GM19463 (cell line): ENCODE measurements at regions not wholly inside any gene's neighbourhood (a gene's known extent, or its start where the extent isn't known, plus 50 kb on each side); places are given as distances from the start of the nearest gene placed in this dataset.
"Not testable (repeated sequence)": the region's sequence is repeated elsewhere in the genome, so short reads cannot be mapped to it uniquely, and the experiment has no call there.

Experiments used
- ATAC-seq: cut with Tn5 transposase; IDR thresholded peaks from one replicate; pipeline ENCODE4 v1.9.1; 2021; ENCODE audit warnings: mild to moderate bottlenecking, moderate library complexity; ENCODE audit not compliant: unreplicated experiment

- no peak for ATAC-seq
Measured at GRCh38 chr15:20272422-20273184, 269.0 kb downstream of the GOLGA6L6 start.

- ATAC-seq, result no peak
Measured at GRCh38 chr15:20271647-20272046, 270.0 kb downstream of the GOLGA6L6 start.

- not testable (repeated sequence) for ATAC-seq
Measured at GRCh38 chr15:20269956-20270355, 271.6 kb downstream of the GOLGA6L6 start.

- not testable (repeated sequence) for ATAC-seq
Measured at GRCh38 chr15:20267996-20268395, 273.6 kb downstream of the GOLGA6L6 start.

- ATAC-seq, result not testable (repeated sequence)
Measured at GRCh38 chr15:20267051-20267730, 274.4 kb downstream of the GOLGA6L6 start.

GRCh38 chr15:20265710-20266109 lies 275.9 kb downstream of the GOLGA6L6 start:
- not testable (repeated sequence) for ATAC-seq

GRCh38 chr15:20261321-20262280 lies 280.0 kb downstream of the GOLGA6L6 start:
- not testable (repeated sequence) for ATAC-seq

- not testable (repeated sequence) for ATAC-seq
Measured at GRCh38 chr15:20260650-20261049, 280.9 kb downstream of the GOLGA6L6 start.

GRCh38 chr15:20259559-20260190 lies 281.9 kb downstream of the GOLGA6L6 start:
- not testable (repeated sequence) for ATAC-seq

- not testable (repeated sequence) for ATAC-seq
Measured at GRCh38 chr15:20256394-20256793, 285.2 kb downstream of the GOLGA6L6 start.

GRCh38 chr15:20255641-20256040 lies 286.0 kb downstream of the GOLGA6L6 start:
- ATAC-seq, result not testable (repeated sequence)

- ATAC-seq, result not testable (repeated sequence)
Measured at GRCh38 chr15:20253047-20253615, 288.5 kb downstream of the GOLGA6L6 start.

- ATAC-seq, result not testable (repeated sequence)
Measured at GRCh38 chr15:20252040-20252439, 289.6 kb downstream of the GOLGA6L6 start.

GRCh38 chr15:20251214-20252005 lies 290.2 kb downstream of the GOLGA6L6 start:
- ATAC-seq, result not testable (repeated sequence)

GRCh38 chr15:20250206-20250605 lies 291.4 kb downstream of the GOLGA6L6 start:
- ATAC-seq, result not testable (repeated sequence)

GRCh38 chr15:20249677-20249970 lies 292.0 kb downstream of the GOLGA6L6 start:
- not testable (repeated sequence) for ATAC-seq

- not testable (repeated sequence) for ATAC-seq
Measured at GRCh38 chr15:20248434-20248833, 293.2 kb downstream of the GOLGA6L6 start.

GRCh38 chr15:20247137-20247536 lies 294.5 kb downstream of the GOLGA6L6 start:
- not testable (repeated sequence) for ATAC-seq

- not testable (repeated sequence) for ATAC-seq
Measured at GRCh38 chr15:20246624-20247023, 295.0 kb downstream of the GOLGA6L6 start.
